ENCODE measurements at regions not wholly inside any gene's neighbourhood (a gene's known extent, or its start where the extent isn't known, plus 50 kb on each side); places are given as distances from the start of the nearest gene placed in this dataset.

DNA sequence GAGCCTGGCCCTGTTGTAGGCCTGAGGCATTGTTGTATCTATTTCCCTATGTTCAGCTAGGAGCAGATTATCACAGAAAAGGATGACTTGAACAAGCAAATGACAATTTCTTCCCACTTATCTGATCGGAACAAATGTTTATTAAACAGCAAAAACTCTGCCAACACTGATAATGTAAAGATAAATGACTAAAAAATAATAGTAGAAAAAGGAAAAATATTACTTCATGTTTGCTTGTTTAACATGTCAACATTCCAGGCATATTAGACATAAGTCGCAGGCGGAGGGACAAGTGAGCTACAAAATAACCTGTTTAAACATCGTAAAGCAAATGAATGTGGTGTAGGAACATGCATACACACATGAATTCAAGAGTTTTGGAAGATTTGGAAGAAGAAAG lies 257.9 kb downstream of the TMX3 start:
- TF ChIP-seq, protein P1, sequence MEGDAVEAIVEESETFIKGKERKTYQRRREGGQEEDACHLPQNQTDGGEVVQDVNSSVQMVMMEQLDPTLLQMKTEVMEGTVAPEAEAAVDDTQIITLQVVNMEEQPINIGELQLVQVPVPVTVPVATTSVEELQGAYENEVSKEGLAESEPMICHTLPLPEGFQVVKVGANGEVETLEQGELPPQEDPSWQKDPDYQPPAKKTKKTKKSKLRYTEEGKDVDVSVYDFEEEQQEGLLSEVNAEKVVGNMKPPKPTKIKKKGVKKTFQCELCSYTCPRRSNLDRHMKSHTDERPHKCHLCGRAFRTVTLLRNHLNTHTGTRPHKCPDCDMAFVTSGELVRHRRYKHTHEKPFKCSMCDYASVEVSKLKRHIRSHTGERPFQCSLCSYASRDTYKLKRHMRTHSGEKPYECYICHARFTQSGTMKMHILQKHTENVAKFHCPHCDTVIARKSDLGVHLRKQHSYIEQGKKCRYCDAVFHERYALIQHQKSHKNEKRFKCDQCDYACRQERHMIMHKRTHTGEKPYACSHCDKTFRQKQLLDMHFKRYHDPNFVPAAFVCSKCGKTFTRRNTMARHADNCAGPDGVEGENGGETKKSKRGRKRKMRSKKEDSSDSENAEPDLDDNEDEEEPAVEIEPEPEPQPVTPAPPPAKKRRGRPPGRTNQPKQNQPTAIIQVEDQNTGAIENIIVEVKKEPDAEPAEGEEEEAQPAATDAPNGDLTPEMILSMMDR (conservative IDR thresholded peaks at IDR 0.05) = no peak
- peak overlapping the region; percentile 71 for H3K27ac ChIP-seq

DNA sequence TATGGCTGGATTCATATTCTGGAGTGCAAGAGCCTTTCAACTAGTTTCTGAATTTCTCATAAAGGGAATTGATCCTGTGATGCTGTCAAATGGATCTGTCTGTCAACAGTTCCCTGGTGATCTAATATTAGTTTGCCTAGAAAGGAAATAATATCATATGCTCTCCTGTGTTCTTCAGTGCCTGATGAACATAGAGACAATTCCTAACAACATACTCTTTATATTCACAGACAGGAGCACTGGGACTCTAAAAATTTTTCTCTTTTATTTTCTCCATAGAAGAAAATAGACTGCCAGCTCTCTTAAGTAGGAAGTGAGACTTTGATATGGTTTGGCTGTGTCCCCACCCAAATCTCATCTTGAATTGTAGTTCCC lies 259.7 kb downstream of the TMX3 start:
- TF ChIP-seq, protein P1 (conservative IDR thresholded peaks at IDR 0.05) = no peak
- no peak overlapping the region for H3K27ac ChIP-seq

DNA sequence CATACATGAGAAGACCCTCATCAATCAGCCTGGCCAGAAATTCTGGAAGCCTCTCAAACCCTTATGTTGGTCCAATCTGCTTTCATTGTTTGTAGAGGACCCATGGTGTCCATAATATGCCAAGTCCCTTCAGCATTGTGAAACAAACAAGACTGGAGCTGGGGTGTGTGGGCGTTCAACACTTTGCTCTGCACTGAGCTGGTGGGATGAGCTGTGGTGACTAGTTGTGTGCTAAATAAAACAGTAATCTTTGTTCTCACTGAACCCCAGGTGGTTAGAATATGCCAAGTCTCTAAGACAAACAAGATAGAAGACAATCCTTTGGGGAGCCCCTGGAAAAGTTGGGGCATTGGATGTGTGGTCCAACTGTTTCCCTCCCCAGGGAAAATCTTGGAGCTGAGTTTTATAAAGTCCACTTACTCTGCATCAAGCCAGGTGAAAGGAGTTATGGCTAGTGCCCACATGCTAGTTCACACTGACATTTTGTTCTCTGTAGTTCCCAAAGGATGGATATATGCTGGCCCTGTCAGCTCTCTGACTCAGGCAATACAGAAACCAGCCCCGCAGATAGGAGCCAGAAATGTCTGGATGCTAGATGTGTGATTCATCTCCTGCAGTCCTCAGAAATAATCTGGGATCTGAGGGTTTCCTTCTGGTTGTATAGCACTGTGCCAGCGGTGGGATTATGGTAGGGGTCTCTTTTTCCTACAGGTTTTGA lies 260.2 kb downstream of the TMX3 start:
- H3K27ac ChIP-seq = no peak overlapping the region
- TF ChIP-seq, protein P1 (conservative IDR thresholded peaks at IDR 0.05) = no peak

DNA sequence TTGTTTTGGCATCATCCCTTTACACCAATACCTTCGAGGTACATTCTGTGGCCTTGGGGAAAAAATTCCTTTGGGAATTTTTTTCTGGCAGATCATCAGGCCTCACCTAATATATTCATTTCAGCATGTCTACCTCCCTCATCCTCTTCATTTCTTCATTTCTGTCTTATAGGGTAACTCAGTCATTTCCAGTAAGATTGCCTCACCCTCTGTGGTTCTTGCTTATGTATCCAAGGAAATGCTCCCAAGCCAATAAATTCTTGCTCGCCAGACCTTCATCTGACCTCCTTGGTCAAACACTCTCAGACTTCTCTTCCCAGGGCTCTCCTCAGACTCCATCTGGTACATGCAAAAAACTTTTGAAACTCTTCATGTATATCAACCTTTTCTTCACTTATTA lies 265.6 kb downstream of the TMX3 start:
- H3K27ac ChIP-seq = no peak overlapping the region
- TF ChIP-seq, protein P1 (conservative IDR thresholded peaks at IDR 0.05) = no peak

DNA sequence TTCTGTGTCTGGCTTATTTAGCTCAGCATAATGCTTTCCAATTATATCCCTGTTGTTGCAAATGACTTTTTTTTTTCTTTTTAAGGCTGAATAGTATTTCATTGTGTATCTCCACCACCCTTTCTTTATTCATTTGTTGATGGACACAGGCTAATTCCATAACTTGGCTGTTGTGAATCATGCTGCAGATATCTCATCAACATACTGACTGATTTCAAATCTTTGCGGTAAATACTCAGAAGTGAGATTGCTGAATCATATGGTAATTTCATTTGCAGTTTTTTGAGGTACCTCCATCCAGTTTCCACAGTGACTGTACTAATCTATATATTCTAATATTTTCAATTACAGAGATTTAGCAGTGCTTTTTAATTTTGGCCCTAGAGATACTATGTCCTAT lies 266.2 kb downstream of the TMX3 start:
- H3K27ac ChIP-seq = no peak overlapping the region
- TF ChIP-seq, protein P1 (conservative IDR thresholded peaks at IDR 0.05) = no peak

DNA sequence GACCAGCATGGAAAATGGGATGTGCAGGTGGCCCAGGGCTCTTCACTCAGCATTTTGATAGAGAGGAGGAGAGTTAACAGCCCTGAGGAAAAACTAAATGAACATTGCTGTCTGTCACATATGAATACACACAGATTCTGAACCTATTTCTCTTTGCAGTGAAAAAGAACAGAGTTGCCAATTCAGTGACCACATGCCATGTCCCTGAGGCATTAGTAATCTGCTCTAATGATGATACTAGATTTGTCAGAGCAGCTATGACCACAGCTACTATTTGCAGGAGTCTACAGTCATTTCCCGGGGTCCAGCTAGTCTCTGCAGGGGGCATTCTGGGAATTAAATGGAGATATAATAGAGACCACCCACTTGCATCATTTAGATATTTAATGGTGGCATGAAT lies 267.6 kb downstream of the TMX3 start:
- TF ChIP-seq, protein P1 (conservative IDR thresholded peaks at IDR 0.05) = no peak
- no peak overlapping the region for H3K27ac ChIP-seq

DNA sequence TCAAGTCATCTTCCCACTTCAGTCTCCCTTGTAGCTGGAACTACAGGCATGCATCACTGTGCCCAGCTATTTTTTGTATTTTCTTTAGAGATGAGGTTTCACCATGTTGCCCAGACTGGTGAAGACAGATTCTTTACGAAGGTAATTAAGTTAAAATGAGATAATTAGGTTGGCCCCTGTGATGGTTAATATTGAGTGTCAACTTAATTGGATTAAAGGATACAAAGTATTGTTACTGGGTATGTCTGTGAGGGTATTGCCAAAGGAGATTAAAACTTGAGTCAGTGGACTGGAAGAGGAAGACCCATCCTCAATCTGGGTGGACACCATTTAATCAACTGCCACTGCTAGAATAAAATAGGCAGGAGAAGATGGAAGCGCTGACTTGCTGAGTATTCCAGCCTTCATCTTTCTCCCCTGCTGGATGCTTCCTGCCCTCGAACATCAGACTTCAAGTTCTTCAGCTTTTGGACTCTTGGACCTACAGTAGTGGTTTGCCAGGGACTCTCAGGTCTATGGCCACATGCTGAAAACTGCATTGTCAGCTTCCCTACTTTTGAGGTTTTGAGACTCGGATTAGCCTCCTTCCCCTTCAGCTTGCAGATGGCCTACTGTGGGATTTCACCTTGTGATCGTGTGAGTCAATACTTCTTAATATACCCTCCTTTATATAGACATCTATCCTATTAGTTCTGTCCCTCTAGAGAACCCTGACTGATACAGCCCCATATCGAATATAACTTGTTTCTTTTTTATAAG lies 269.1 kb downstream of the TMX3 start:
- H3K27ac ChIP-seq = no peak overlapping the region
- TF ChIP-seq, protein P1 (conservative IDR thresholded peaks at IDR 0.05) = no peak
